ENCODE measurements at regions not wholly inside any gene's neighbourhood (a gene's known extent, or its start where the extent isn't known, plus 50 kb on each side); places are given as distances from the start of the nearest gene placed in this dataset.
"Not testable (repeated sequence)": the region's sequence is repeated elsewhere in the genome, so short reads cannot be mapped to it uniquely, and the experiment has no call there.

- ATAC-seq (ENCODE audit: low read depth) = no peak
These were observed 72.4 kb upstream of the CCL21 start for GRCh38 chr9:34782372-34782771.

DNA sequence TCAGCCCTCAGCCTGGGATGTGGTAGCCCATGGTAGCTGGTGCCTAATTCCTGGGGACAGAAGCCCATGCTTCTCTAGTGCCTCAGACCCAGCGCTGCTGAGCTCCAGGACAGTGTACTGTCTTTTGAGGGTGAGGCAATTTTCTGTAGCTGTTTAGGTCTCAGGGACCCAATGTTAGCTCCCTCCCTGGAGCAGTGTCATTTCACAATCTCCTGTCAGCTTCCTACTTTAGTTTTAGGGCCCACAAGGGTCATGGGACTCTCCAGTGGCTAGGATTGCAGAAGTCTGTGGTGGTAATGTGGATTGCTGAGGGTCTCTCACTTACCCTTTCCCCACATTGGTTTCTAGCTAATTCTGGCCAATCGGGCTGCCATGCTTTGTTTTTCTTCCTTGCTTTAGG lies 67.7 kb upstream of the CCL21 start:
- intact Hi-C loops (cut with micrococcal nuclease) = no loop called here
- H3K36me3 Mint-ChIP-seq (ENCODE audit: low read depth) = no peaks in the 10 kb centered on the region
- TF ChIP-seq, protein P1, sequence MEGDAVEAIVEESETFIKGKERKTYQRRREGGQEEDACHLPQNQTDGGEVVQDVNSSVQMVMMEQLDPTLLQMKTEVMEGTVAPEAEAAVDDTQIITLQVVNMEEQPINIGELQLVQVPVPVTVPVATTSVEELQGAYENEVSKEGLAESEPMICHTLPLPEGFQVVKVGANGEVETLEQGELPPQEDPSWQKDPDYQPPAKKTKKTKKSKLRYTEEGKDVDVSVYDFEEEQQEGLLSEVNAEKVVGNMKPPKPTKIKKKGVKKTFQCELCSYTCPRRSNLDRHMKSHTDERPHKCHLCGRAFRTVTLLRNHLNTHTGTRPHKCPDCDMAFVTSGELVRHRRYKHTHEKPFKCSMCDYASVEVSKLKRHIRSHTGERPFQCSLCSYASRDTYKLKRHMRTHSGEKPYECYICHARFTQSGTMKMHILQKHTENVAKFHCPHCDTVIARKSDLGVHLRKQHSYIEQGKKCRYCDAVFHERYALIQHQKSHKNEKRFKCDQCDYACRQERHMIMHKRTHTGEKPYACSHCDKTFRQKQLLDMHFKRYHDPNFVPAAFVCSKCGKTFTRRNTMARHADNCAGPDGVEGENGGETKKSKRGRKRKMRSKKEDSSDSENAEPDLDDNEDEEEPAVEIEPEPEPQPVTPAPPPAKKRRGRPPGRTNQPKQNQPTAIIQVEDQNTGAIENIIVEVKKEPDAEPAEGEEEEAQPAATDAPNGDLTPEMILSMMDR (IDR thresholded peaks at IDR 0.05) = no peak
- H3K9me3 Mint-ChIP-seq = peaks cover 12% of the 10 kb centered on the region
- POLR2A ChIA-PET = no interaction called here
- ATAC-seq (ENCODE audit: low read depth) = no peak
- no peak overlapping the region for H3K4me3 Mint-ChIP-seq
- peaks cover 36% of the 10 kb centered on the region for H3K27me3 Mint-ChIP-seq
- H3K27ac Mint-ChIP-seq = no peak overlapping the region
- H3K4me1 Mint-ChIP-seq = no peaks in the 10 kb centered on the region
- no peak for DNase-seq
- CTCF ChIA-PET = no interaction called here

More at GRCh38 chr9:34782372-34782771, 72.4 kb upstream of the CCL21 start:
- peaks cover 20% of the 10 kb centered on the region for H3K27me3 Mint-ChIP-seq
- H3K9me3 Mint-ChIP-seq = no peaks in the 10 kb centered on the region
- no peaks in the 10 kb centered on the region for H3K4me1 Mint-ChIP-seq
- H3K4me3 Mint-ChIP-seq = no peak overlapping the region
- TF ChIP-seq, protein P1 (IDR thresholded peaks at IDR 0.05) = no peak
- POLR2A ChIA-PET = no interaction called here
- no peak overlapping the region for H3K27ac Mint-ChIP-seq
- no peaks in the 10 kb centered on the region for H3K36me3 Mint-ChIP-seq (ENCODE audit: low read depth)
- CTCF ChIA-PET = no interaction called here
- no peak for DNase-seq
- intact Hi-C loops (cut with micrococcal nuclease) = no loop called here

DNA sequence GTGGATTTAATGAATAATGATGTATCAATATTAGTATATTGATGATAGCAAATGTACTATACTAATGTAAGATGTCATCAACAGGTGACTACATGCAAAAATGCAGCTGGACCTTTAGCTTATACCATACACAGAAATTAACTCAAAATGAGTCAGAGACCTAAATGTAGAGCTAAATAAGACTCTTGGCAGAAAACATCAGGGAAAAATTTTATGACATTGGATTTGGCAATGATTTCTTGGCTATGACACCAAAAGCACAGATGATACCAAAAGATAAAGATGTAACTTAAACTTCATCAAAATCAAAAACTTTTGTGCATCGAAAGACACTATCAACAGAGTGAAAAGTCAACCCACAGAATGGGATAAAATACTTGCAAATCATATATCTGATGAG lies 64.0 kb upstream of the CCL21 start:
- H3K27ac Mint-ChIP-seq = no peak overlapping the region
- ATAC-seq (ENCODE audit: low read depth) (no peak), DNase-seq (no peak)
- peaks cover 12% of the 10 kb centered on the region for H3K9me3 Mint-ChIP-seq
- no peaks in the 10 kb centered on the region for H3K36me3 Mint-ChIP-seq (ENCODE audit: low read depth)
- POLR2A ChIA-PET = no interaction called here
- H3K27me3 Mint-ChIP-seq = peaks cover 35% of the 10 kb centered on the region
- TF ChIP-seq, protein P1 (IDR thresholded peaks at IDR 0.05) = no peak
- intact Hi-C loops (cut with micrococcal nuclease) = no loop called here
- H3K4me1 Mint-ChIP-seq = no peaks in the 10 kb centered on the region
- no peak overlapping the region for H3K4me3 Mint-ChIP-seq
- CTCF ChIA-PET = no interaction called here

GRCh38 chr9:34773306-34773910 lies 63.5 kb upstream of the CCL21 start:
- H3K9me3 Mint-ChIP-seq = peaks cover 12% of the 10 kb centered on the region

DNA sequence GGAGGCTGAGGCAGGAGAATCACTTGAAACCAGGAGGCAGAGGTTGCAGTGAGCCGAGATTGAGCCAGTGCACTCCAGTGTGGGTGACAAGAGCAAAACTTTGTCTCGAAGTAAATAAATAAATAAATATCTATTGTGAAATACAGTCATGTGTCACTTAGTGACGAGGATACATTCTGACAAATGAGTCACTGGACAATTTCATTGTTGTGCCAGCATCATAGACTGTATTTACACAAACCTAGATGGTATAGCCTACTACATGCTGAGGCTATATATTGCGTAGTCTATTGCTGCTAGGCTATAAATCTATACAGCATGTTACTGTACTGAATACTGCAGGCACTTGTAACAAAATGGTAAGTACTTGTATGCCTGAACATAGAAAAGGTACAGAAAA lies 61.1 kb upstream of the CCL21 start:
- ATAC-seq (ENCODE audit: low read depth) (no peak), DNase-seq (no peak)
- TF ChIP-seq, protein P1 (IDR thresholded peaks at IDR 0.05) = no peak
- H3K36me3 Mint-ChIP-seq (ENCODE audit: low read depth) = no peaks in the 10 kb centered on the region
- peaks cover 28% of the 10 kb centered on the region for H3K27me3 Mint-ChIP-seq
- POLR2A ChIA-PET = no interaction called here
- no peaks in the 10 kb centered on the region for H3K4me1 Mint-ChIP-seq
- H3K9me3 Mint-ChIP-seq = peaks cover 8% of the 10 kb centered on the region
- no peak overlapping the region for H3K4me3 Mint-ChIP-seq
- H3K27ac Mint-ChIP-seq = no peak overlapping the region
- intact Hi-C loops (cut with micrococcal nuclease) = no loop called here
- CTCF ChIA-PET = no interaction called here

More at GRCh38 chr9:34773306-34773910, 63.5 kb upstream of the CCL21 start:
- ChIA-PET POLR2A (no interaction called here), CTCF (no interaction called here)
- no peak for DNase-seq
- Mint-ChIP-seq H3K27me3 (peaks cover 32% of the 10 kb centered on the region), H3K36me3 (ENCODE audit: low read depth) (no peaks in the 10 kb centered on the region), H3K4me1 (no peaks in the 10 kb centered on the region), H3K27ac (no peak overlapping the region), H3K4me3 (no peak overlapping the region)
- intact Hi-C loops (cut with micrococcal nuclease) = no loop called here
- no peak for ATAC-seq (ENCODE audit: low read depth)
- TF ChIP-seq, protein P1 (IDR thresholded peaks at IDR 0.05) = no peak

- H3K4me3 Mint-ChIP-seq; DNase-seq; H3K27ac Mint-ChIP-seq; H3K9me3 Mint-ChIP-seq; POLR2A ChIA-PET; ATAC-seq (ENCODE audit: low read depth); intact Hi-C loops (cut with micrococcal nuclease); CTCF ChIA-PET; H3K36me3 Mint-ChIP-seq (ENCODE audit: low read depth); H3K4me1 Mint-ChIP-seq: not testable (repeated sequence)
- H3K27me3 Mint-ChIP-seq = peaks cover 14% of the 10 kb centered on the region
These were observed 57.2 kb upstream of the CCL21 start for GRCh38 chr9:34767087-34767486.

GRCh38 chr9:34760196-34761040 lies 50.5 kb upstream of the CCL21 start:
- peaks cover 31% of the 10 kb centered on the region for H3K27me3 Mint-ChIP-seq
- H3K4me3 Mint-ChIP-seq; DNase-seq; H3K4me1 Mint-ChIP-seq; H3K27ac Mint-ChIP-seq; H3K36me3 Mint-ChIP-seq (ENCODE audit: low read depth); H3K9me3 Mint-ChIP-seq; POLR2A ChIA-PET: not testable (repeated sequence)
- CTCF ChIA-PET = interaction anchor here (1.2 kb wide), 1 partner anchor 716 kb away, joined by 3 read pairs; no protein-coding TSS in a partner anchor
- intact Hi-C loops (cut with micrococcal nuclease) = loop anchor here (5.0 kb wide), 1 partner anchor 717 kb away; no protein-coding TSS in a partner anchor
- ATAC-seq (ENCODE audit: low read depth) = peak; percentile 37

All from activated B cell treated with CpG ODN at 0.5 μM for 24 hours (primary cell).